PC-3 (cell line): ENCODE measurements at regions not wholly inside any gene's neighbourhood (a gene's known extent, or its start where the extent isn't known, plus 50 kb on each side); places are given as distances from the start of the nearest gene placed in this dataset.
A peak's percentile ranks its signal among the peaks of the same experiment; 100 is the strongest.

Source experiments
- ATAC-seq: fragments of 200-7000 bp; cut with Tn5 transposase; 2 replicates; pipeline ENCODE4 v1.9.1; 2020; ENCODE audit warnings: mild to moderate bottlenecking, moderate library complexity
- BruUV-seq: library from RNA; stranded (reverse); fragments of 400-500 nt; replicated peaks from 2 replicates; lab custom pipeline; 2021; lab: Mats Ljungman, UMichigan
- CTCF ChIA-PET: fragments of 300-600 bp; sonication (Branson Sonifier 250); formaldehyde crosslinking; loops from one replicate; lab custom pipeline; 2022; ENCODE audit warnings: antibody characterized with exemption; lab: Charles Lee
- POLR2A ChIA-PET: fragments of 300-600 bp; sonication (Branson Sonifier 250); formaldehyde crosslinking; loops from one replicate; lab custom pipeline; 2022; ENCODE audit warnings: antibody characterized with exemption; ENCODE audit not compliant: unreplicated experiment; lab: Charles Lee
- DNase-seq: peaks from one replicate; pipeline ENCODE4 v3.0.0-alpha.2; 2015
- H2AFZ ChIP-seq: fragments of 300-600 bp; sonication (generic); 2 replicates; pipeline ENCODE4 v1.6.0; 2016; ENCODE audit warnings: antibody characterized with exemption, low read length
- H3F3A ChIP-seq: fragments of 300-600 bp; sonication (generic); one replicate; pipeline ENCODE4 v1.6.0; 2017; ENCODE audit warnings: antibody characterized with exemption, low read length, control low read depth, mild to moderate bottlenecking; ENCODE audit not compliant: unreplicated experiment
- H3K27ac ChIP-seq: fragments of 300-600 bp; sonication (generic); 2 replicates; pipeline ENCODE4 v1.5.1; 2016; ENCODE audit warnings: mild to moderate bottlenecking, low read length
- H3K27me3 ChIP-seq: fragments of 300-600 bp; sonication (generic); 2 replicates; pipeline ENCODE4 v1.6.1; 2016; ENCODE audit warnings: low read length, mixed read lengths
- H3K36me3 ChIP-seq: fragments of 300-600 bp; sonication (generic); 2 replicates; pipeline ENCODE4 v1.6.1; 2016; ENCODE audit warnings: low read depth, mixed run types, low read length, mixed read lengths
- H3K4me1 ChIP-seq: fragments of 300-600 bp; sonication (generic); 2 replicates; pipeline ENCODE4 v1.5.1; 2016; ENCODE audit warnings: low read length; ENCODE audit not compliant: insufficient read depth
- H3K4me2 ChIP-seq: fragments of 300-600 bp; sonication (generic); 2 replicates; pipeline ENCODE4 v1.6.0; 2016; ENCODE audit warnings: low read length
- H3K4me3 ChIP-seq: fragments of 300-600 bp; sonication (generic); 2 replicates; pipeline ENCODE4 v1.5.1; 2016; ENCODE audit warnings: mild to moderate bottlenecking, low read length, mixed read lengths
- H3K79me2 ChIP-seq: fragments of 300-600 bp; sonication (generic); 2 replicates; pipeline ENCODE4 v1.6.1; 2017; ENCODE audit warnings: low read length, mixed read lengths
- H3K9ac ChIP-seq: fragments of 300-600 bp; sonication (generic); 2 replicates; pipeline ENCODE4 v1.6.0; 2016; ENCODE audit warnings: mild to moderate bottlenecking, low read length
- H3K9me2 ChIP-seq: fragments of 300-600 bp; sonication (generic); replicated peaks from 2 replicates; pipeline ENCODE4 v1.6.1; 2016; ENCODE audit warnings: mixed run types, low read length, mixed read lengths
- H3K9me3 ChIP-seq: fragments of 300-600 bp; sonication (generic); 2 replicates; pipeline ENCODE4 v1.6.1; 2016; ENCODE audit warnings: low read length, mixed read lengths
- H4K20me1 ChIP-seq: fragments of 300-600 bp; sonication (generic); 2 replicates; pipeline ENCODE4 v1.6.1; 2016; ENCODE audit warnings: low read length, mixed read lengths
- CTCF ChIP-seq: fragments of 300-600 bp; sonication (generic); conservative IDR thresholded peaks from 2 replicates; pipeline ENCODE4 v1.5.1; 2017; ENCODE audit warnings: antibody characterized with exemption, low read depth, mild to moderate bottlenecking, low read length
- EZH2 ChIP-seq: fragments of 300-600 bp; sonication (generic); IDR thresholded peaks from one replicate; pipeline ENCODE4 v1.6.1; 2017; ENCODE audit warnings: antibody characterized with exemption, mild to moderate bottlenecking, low read length; ENCODE audit not compliant: unreplicated experiment
- EZH2phosphoT487 ChIP-seq: fragments of 300-600 bp; sonication (generic); IDR thresholded peaks from 2 replicates; pipeline ENCODE4 v1.6.1; 2018; ENCODE audit warnings: mild to moderate bottlenecking, antibody characterized with exemption, low read length, borderline replicate concordance
- intact Hi-C: fragments of 100-400 bp; cut with micrococcal nuclease; formaldehyde crosslinking; loops from 2 replicates; pipeline ENCODE4 v1.9.0; 2023

- BruUV-seq: no TSS peak
- intact Hi-C loops: no loop called here
- no peaks in the 10 kb centered on the region for H3F3A ChIP-seq
- no peak for ATAC-seq
- ChIA-PET CTCF (no interaction called here), POLR2A (no interaction called here)
- no peak overlapping the region for H3K27ac ChIP-seq
- no peak overlapping the region for H2AFZ ChIP-seq
- H3K9me3 ChIP-seq: no peaks in the 10 kb centered on the region
- no peaks in the 10 kb centered on the region for H3K9me2 ChIP-seq
- no peak overlapping the region for H3K4me2 ChIP-seq
- H3K36me3 ChIP-seq: no peaks in the 10 kb centered on the region
- no peaks in the 10 kb centered on the region for H3K79me2 ChIP-seq
- DNase-seq: no peak
- H3K4me3 ChIP-seq: no peak overlapping the region
- peaks cover 28% of the 10 kb centered on the region for H3K4me1 ChIP-seq
- no peaks in the 10 kb centered on the region for H3K27me3 ChIP-seq
- TF ChIP-seq CTCF (no peak), EZH2phosphoT487 (no peak), EZH2 (no peak)
- H3K9ac ChIP-seq: no peak overlapping the region
- H4K20me1 ChIP-seq: no peaks in the 10 kb centered on the region
Observed at GRCh38 chr20:10111959-10112250, 77.1 kb downstream of the ANKEF1 start.

DNA sequence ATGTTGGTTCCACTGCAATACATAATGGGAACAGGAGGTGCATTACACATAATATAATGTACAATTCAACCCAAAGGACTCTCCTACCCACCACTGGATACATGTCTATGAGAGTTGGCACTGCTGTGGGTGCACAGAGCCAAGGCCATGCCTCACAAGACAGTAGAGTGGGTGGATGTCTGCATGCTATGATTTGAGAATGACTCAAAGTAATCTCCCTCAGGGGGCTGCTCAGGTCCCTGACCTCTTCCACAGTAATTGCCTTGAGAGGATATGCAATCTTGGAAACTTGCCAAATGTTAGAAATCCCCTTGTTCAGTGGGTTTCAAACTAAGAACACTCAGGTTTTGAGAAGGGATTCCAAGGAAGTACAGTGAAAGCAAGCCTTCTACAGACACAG, 79.0 kb downstream of the ANKEF1 start:
- H3K4me3 ChIP-seq: no peak overlapping the region
- no peaks in the 10 kb centered on the region for H3K9me3 ChIP-seq
- intact Hi-C loops: no loop called here
- H3K27me3 ChIP-seq: no peaks in the 10 kb centered on the region
- H3K79me2 ChIP-seq: no peaks in the 10 kb centered on the region
- BruUV-seq: no TSS peak
- H3K4me2 ChIP-seq: no peak overlapping the region
- H3K9me2 ChIP-seq: no peaks in the 10 kb centered on the region
- no peaks in the 10 kb centered on the region for H3F3A ChIP-seq
- no peaks in the 10 kb centered on the region for H3K36me3 ChIP-seq
- peak; percentile 63 for DNase-seq
- TF ChIP-seq EZH2 (no peak), EZH2phosphoT487 (no peak), CTCF (no peak)
- H3K27ac ChIP-seq: no peak overlapping the region
- H2AFZ ChIP-seq: no peak overlapping the region
- ATAC-seq: no peak
- H4K20me1 ChIP-seq: no peaks in the 10 kb centered on the region
- H3K9ac ChIP-seq: no peak overlapping the region
- POLR2A ChIA-PET: no interaction called here
- H3K4me1 ChIP-seq: peaks cover 28% of the 10 kb centered on the region
- CTCF ChIA-PET: no interaction called here

GRCh38 chr20:10114598-10114997, 79.8 kb downstream of the ANKEF1 start:
- TF ChIP-seq EZH2phosphoT487 (no peak), CTCF (no peak)
- intact Hi-C loops: no loop called here
- Histone ChIP-seq H3K4me1 (peaks cover 28% of the 10 kb centered on the region), H3F3A (no peaks in the 10 kb centered on the region), H4K20me1 (no peaks in the 10 kb centered on the region), H3K79me2 (no peaks in the 10 kb centered on the region), H3K9me3 (no peaks in the 10 kb centered on the region), H3K9ac (no peak overlapping the region), H2AFZ (no peak overlapping the region), H3K27me3 (no peaks in the 10 kb centered on the region), H3K9me2 (no peaks in the 10 kb centered on the region), H3K4me2 (no peak overlapping the region), H3K4me3 (no peak overlapping the region), H3K36me3 (no peaks in the 10 kb centered on the region), H3K27ac (no peak overlapping the region)
- CTCF ChIA-PET: no interaction called here
- POLR2A ChIA-PET: no interaction called here
- ATAC-seq (no peak), DNase-seq (no peak)
- BruUV-seq: no TSS peak
